ENCODE measurements at regions not wholly inside any gene's neighbourhood (a gene's known extent, or its start where the extent isn't known, plus 50 kb on each side); places are given as distances from the start of the nearest gene placed in this dataset.
"Not testable (repeated sequence)": the region's sequence is repeated elsewhere in the genome, so short reads cannot be mapped to it uniquely, and the experiment has no call there.

- no peak overlapping the region for H2BK5ac ChIP-seq (ENCODE audit: insufficient read length, low read length)
- H3K23ac ChIP-seq (ENCODE audit: insufficient read length, low read depth, low read length) = no peak overlapping the region
- TF ChIP-seq, protein P1, sequence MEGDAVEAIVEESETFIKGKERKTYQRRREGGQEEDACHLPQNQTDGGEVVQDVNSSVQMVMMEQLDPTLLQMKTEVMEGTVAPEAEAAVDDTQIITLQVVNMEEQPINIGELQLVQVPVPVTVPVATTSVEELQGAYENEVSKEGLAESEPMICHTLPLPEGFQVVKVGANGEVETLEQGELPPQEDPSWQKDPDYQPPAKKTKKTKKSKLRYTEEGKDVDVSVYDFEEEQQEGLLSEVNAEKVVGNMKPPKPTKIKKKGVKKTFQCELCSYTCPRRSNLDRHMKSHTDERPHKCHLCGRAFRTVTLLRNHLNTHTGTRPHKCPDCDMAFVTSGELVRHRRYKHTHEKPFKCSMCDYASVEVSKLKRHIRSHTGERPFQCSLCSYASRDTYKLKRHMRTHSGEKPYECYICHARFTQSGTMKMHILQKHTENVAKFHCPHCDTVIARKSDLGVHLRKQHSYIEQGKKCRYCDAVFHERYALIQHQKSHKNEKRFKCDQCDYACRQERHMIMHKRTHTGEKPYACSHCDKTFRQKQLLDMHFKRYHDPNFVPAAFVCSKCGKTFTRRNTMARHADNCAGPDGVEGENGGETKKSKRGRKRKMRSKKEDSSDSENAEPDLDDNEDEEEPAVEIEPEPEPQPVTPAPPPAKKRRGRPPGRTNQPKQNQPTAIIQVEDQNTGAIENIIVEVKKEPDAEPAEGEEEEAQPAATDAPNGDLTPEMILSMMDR (conservative IDR thresholded peaks at IDR 0.05) = no peak
- no peak for DNase-seq
- H4K91ac ChIP-seq (ENCODE audit: insufficient read length, low read depth, low read length) = no peak overlapping the region
- no peak overlapping the region for H2AK5ac ChIP-seq (ENCODE audit: insufficient read length, low read length)
- no peaks in the 10 kb centered on the region for H3K4me1 Mint-ChIP-seq
- no peak overlapping the region for H3K18ac ChIP-seq (ENCODE audit: insufficient read length, low read depth, low read length)
- no peak overlapping the region for H4K5ac ChIP-seq (ENCODE audit: insufficient read length, low read depth, low read length)
- no peak overlapping the region for H4K8ac ChIP-seq (replicated peaks; ENCODE audit: insufficient read length, low read depth, low read length)
- H3K4me3 Mint-ChIP-seq = no peak overlapping the region
- H4K20me1 ChIP-seq (ENCODE audit: control insufficient read depth, insufficient read depth, insufficient read length) = no peaks in the 10 kb centered on the region
- H2BK12ac ChIP-seq (ENCODE audit: insufficient read length, low read depth, low read length) = no peak overlapping the region
- H3K9me3 ChIP-seq (ENCODE audit: control insufficient read depth, low read depth, low read length) = no peaks in the 10 kb centered on the region
- no peak overlapping the region for H3K14ac ChIP-seq (ENCODE audit: insufficient read depth, low read length)
- H3K4me1 ChIP-seq (ENCODE audit: insufficient read depth, low read length) = no peaks in the 10 kb centered on the region
- no peaks in the 10 kb centered on the region for H3K79me2 ChIP-seq (ENCODE audit: insufficient read depth, low read length)
- no peak overlapping the region for H3T11ph ChIP-seq (ENCODE audit: low read length)
- peaks cover 0 to 7% (median 3%) of the 10 kb centered on the region in 3 experiments; a peak in 2 of 7 replicates for H3K36me3 Mint-ChIP-seq (ENCODE audit: insufficient read depth in 1 of 3, low read depth in 3 of 3)
- no peak overlapping the region for H3K4ac ChIP-seq (ENCODE audit: low read depth, low read length)
- no peak overlapping the region for H3K9ac ChIP-seq (ENCODE audit: extremely low read depth, insufficient read length, low read length)
- WGBS (ENCODE audit: extremely low coverage, insufficient read length, low lambda C conversion rate) = no CpG with 5 or more reads among the region's 2 CpGs
- no peaks in the 10 kb centered on the region for H3K79me1 ChIP-seq (ENCODE audit: insufficient read depth, low read depth, low read length, poor library complexity, severe bottlenecking)
- no peak overlapping the region for H3K4me2 ChIP-seq (ENCODE audit: insufficient read depth, insufficient read length, low read length)
- H3K27ac Mint-ChIP-seq = no peak overlapping the region
- H3K23me2 ChIP-seq (ENCODE audit: insufficient read length, low read depth, low read length, poor library complexity, severe bottlenecking) = no peaks in the 10 kb centered on the region
- H3K27me3 ChIP-seq (ENCODE audit: insufficient read depth, low read length) = no peaks in the 10 kb centered on the region
- H3K9me3 Mint-ChIP-seq = peaks cover 13 to 18% of the 10 kb centered on the region in 2 experiments; a peak in 3 of 5 replicates
- H2BK15ac ChIP-seq (ENCODE audit: low read depth, low read length) = no peak overlapping the region
- no peaks in the 10 kb centered on the region for H3K27me3 Mint-ChIP-seq (ENCODE audit: low read depth)
- no peak overlapping the region for H2BK120ac ChIP-seq (ENCODE audit: low read depth, low read length, poor library complexity, severe bottlenecking)
- H3K56ac ChIP-seq (ENCODE audit: insufficient read length, low read depth, low read length) = no peak overlapping the region
- H2AFZ ChIP-seq (ENCODE audit: low read length) = no peak overlapping the region
- H2BK20ac ChIP-seq (ENCODE audit: low read depth, low read length, poor library complexity, severe bottlenecking) = no peak overlapping the region
- H3K27ac ChIP-seq (ENCODE audit: insufficient read length, low read depth, low read length) = no peak overlapping the region
Measured at GRCh38 chr5:56297851-56298250, 64.7 kb upstream of the ANKRD55 start.

GRCh38 chr5:56295311-56295710, 62.2 kb upstream of the ANKRD55 start:
- H3K79me2 ChIP-seq (ENCODE audit: insufficient read depth, low read length); H3T11ph ChIP-seq (ENCODE audit: low read length); H3K18ac ChIP-seq (ENCODE audit: insufficient read length, low read depth, low read length): not testable (repeated sequence)

More at GRCh38 chr5:56295311-56295710, 62.2 kb upstream of the ANKRD55 start:
- not testable (repeated sequence) for H2BK12ac ChIP-seq (ENCODE audit: insufficient read length, low read depth, low read length); H3K9ac ChIP-seq (ENCODE audit: extremely low read depth, insufficient read length, low read length); H3K56ac ChIP-seq (ENCODE audit: insufficient read length, low read depth, low read length); H3K27ac ChIP-seq (ENCODE audit: insufficient read length, low read depth, low read length); H3K4me2 ChIP-seq (ENCODE audit: insufficient read depth, insufficient read length, low read length); H3K79me1 ChIP-seq (ENCODE audit: insufficient read depth, low read depth, low read length, poor library complexity, severe bottlenecking); H4K5ac ChIP-seq (ENCODE audit: insufficient read length, low read depth, low read length); H3K4ac ChIP-seq (ENCODE audit: low read depth, low read length); H3K27me3 Mint-ChIP-seq (ENCODE audit: low read depth); H2AFZ ChIP-seq (ENCODE audit: low read length); H2AK5ac ChIP-seq (ENCODE audit: insufficient read length, low read length); H4K91ac ChIP-seq (ENCODE audit: insufficient read length, low read depth, low read length); H2BK120ac ChIP-seq (ENCODE audit: low read depth, low read length, poor library complexity, severe bottlenecking); H4K8ac ChIP-seq (replicated peaks; ENCODE audit: insufficient read length, low read depth, low read length); DNase-seq; H3K14ac ChIP-seq (ENCODE audit: insufficient read depth, low read length); H3K4me1 Mint-ChIP-seq; H3K4me1 ChIP-seq (ENCODE audit: insufficient read depth, low read length); H3K27me3 ChIP-seq (ENCODE audit: insufficient read depth, low read length); H2BK5ac ChIP-seq (ENCODE audit: insufficient read length, low read length); H3K23me2 ChIP-seq (ENCODE audit: insufficient read length, low read depth, low read length, poor library complexity, severe bottlenecking); H3K36me3 Mint-ChIP-seq (ENCODE audit: insufficient read depth in 1 of 3, low read depth in 3 of 3); H3K23ac ChIP-seq (ENCODE audit: insufficient read length, low read depth, low read length); H2BK20ac ChIP-seq (ENCODE audit: low read depth, low read length, poor library complexity, severe bottlenecking); H2BK15ac ChIP-seq (ENCODE audit: low read depth, low read length); H4K20me1 ChIP-seq (ENCODE audit: control insufficient read depth, insufficient read depth, insufficient read length); H3K9me3 ChIP-seq (ENCODE audit: control insufficient read depth, low read depth, low read length); H3K27ac Mint-ChIP-seq; H3K4me3 Mint-ChIP-seq
- no CpG with 5 or more reads among the region's 23 CpGs for WGBS (ENCODE audit: extremely low coverage, insufficient read length, low lambda C conversion rate)
- H3K9me3 Mint-ChIP-seq = peaks cover 13 to 18% of the 10 kb centered on the region in 2 experiments; a peak in 3 of 5 replicates

Measured in H9 (cell line).